Activated naive CD4-positive, alpha-beta T cell treated with anti-CD3 and anti-CD28 coated beads, Interleukin-2, amount 50 U/mL, for 16 hours (primary cell): ENCODE measurements at regions not wholly inside any gene's neighbourhood (a gene's known extent, or its start where the extent isn't known, plus 50 kb on each side); places are given as distances from the start of the nearest gene placed in this dataset.

Experiments used
- DNase-seq: peaks from one replicate; pipeline ENCODE4 v3.0.0-alpha.2; 2020

- DNase-seq = no peak
Observed at GRCh38 chr10:44049301-44050015, 335.4 kb downstream of the CXCL12 start.

GRCh38 chr10:44047361-44047760 is 337.5 kb downstream of the CXCL12 start:
- DNase-seq = no peak

GRCh38 chr10:44046605-44047004 is 338.3 kb downstream of the CXCL12 start:
- no peak for DNase-seq

- DNase-seq = no peak
Observed at GRCh38 chr10:44045020-44045419, 339.9 kb downstream of the CXCL12 start.

- no peak for DNase-seq
Observed at GRCh38 chr10:44044549-44044948, 340.3 kb downstream of the CXCL12 start.

- DNase-seq = no peak
Observed at GRCh38 chr10:44043646-44044375, 341.1 kb downstream of the CXCL12 start.

GRCh38 chr10:44042926-44043602 is 341.8 kb downstream of the CXCL12 start:
- DNase-seq = no peak

GRCh38 chr10:44042075-44042770 is 342.7 kb downstream of the CXCL12 start:
- DNase-seq = no peak

- no peak for DNase-seq
Observed at GRCh38 chr10:44039599-44039998, 345.3 kb downstream of the CXCL12 start.

GRCh38 chr10:44036425-44036824 is 348.5 kb downstream of the CXCL12 start:
- no peak for DNase-seq

- no peak for DNase-seq
Observed at GRCh38 chr10:44035474-44036197, 349.3 kb downstream of the CXCL12 start.

GRCh38 chr10:44034946-44035345 is 350.0 kb downstream of the CXCL12 start:
- DNase-seq = no peak

- no peak for DNase-seq
Observed at GRCh38 chr10:44033008-44033407, 351.9 kb downstream of the CXCL12 start.

- DNase-seq = no peak
Observed at GRCh38 chr10:44032216-44032615, 352.7 kb downstream of the CXCL12 start.

- no peak for DNase-seq
Observed at GRCh38 chr10:44030738-44031137, 354.2 kb downstream of the CXCL12 start.

GRCh38 chr10:44030132-44030531 is 354.8 kb downstream of the CXCL12 start:
- DNase-seq = no peak

GRCh38 chr10:44028384-44029137 is 356.3 kb downstream of the CXCL12 start:
- no peak for DNase-seq

- no peak for DNase-seq
Observed at GRCh38 chr10:44024356-44025116, 360.4 kb downstream of the CXCL12 start.

GRCh38 chr10:44023517-44023916 is 361.4 kb downstream of the CXCL12 start:
- no peak for DNase-seq

GRCh38 chr10:44022203-44022602 is 362.7 kb downstream of the CXCL12 start:
- no peak for DNase-seq
